ENCODE measurements at regions not wholly inside any gene's neighbourhood (a gene's known extent, or its start where the extent isn't known, plus 50 kb on each side); places are given as distances from the start of the nearest gene placed in this dataset.

DNA sequence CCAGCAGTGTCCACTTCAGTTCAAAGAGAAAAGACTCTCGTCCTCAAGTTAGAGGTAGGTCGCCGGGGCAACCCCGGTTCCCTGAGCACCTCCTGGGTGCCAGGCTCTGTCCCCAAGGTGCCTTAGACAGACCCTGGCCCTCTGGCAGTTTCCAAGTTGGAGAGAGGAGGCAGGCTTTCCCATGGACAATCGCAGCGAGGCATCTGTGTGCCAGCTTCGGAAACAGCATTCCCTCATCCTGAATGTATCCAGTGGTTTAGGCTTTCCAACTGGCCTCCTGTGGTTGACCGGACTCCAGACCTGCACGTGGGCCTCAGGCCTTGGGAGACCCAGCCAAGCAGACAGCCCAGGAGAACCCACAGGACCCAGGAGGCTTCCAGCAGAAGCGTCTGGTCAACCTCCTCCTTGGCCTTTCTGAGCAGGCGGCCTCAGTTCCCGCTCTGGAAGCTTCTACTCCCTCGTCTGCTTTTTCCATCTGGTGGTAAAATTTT lies 70.3 kb downstream of the KCNF1 start:
- no peaks in the 10 kb centered on the region for H3K9me3 ChIP-seq
- TF ChIP-seq, protein P1, sequence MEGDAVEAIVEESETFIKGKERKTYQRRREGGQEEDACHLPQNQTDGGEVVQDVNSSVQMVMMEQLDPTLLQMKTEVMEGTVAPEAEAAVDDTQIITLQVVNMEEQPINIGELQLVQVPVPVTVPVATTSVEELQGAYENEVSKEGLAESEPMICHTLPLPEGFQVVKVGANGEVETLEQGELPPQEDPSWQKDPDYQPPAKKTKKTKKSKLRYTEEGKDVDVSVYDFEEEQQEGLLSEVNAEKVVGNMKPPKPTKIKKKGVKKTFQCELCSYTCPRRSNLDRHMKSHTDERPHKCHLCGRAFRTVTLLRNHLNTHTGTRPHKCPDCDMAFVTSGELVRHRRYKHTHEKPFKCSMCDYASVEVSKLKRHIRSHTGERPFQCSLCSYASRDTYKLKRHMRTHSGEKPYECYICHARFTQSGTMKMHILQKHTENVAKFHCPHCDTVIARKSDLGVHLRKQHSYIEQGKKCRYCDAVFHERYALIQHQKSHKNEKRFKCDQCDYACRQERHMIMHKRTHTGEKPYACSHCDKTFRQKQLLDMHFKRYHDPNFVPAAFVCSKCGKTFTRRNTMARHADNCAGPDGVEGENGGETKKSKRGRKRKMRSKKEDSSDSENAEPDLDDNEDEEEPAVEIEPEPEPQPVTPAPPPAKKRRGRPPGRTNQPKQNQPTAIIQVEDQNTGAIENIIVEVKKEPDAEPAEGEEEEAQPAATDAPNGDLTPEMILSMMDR (IDR thresholded peaks at IDR 0.05), result no peak
- H3K27ac ChIP-seq, result no peak overlapping the region
- no peaks in the 10 kb centered on the region for H3K4me1 ChIP-seq
- no peak overlapping the region for H3K4me3 ChIP-seq
- DNase-seq (no peak), ATAC-seq (no peak)
- H3K36me3 ChIP-seq (ENCODE audit: insufficient read depth in 1 of 2, low read depth in 1 of 2), result no peaks in the 10 kb centered on the region
- intact Hi-C loops (cut with DNase I), result no loop called here
- 86 to 88% (median 87%) methylated on average over 13 of the region's 13 CpGs for WGBS, 3 donors
- peaks cover 0 to 22% (median 7%) of the 10 kb centered on the region in 3 donors for H3K27me3 ChIP-seq (ENCODE audit: insufficient read depth in 3 of 3, low read length in 2 of 3)

DNA sequence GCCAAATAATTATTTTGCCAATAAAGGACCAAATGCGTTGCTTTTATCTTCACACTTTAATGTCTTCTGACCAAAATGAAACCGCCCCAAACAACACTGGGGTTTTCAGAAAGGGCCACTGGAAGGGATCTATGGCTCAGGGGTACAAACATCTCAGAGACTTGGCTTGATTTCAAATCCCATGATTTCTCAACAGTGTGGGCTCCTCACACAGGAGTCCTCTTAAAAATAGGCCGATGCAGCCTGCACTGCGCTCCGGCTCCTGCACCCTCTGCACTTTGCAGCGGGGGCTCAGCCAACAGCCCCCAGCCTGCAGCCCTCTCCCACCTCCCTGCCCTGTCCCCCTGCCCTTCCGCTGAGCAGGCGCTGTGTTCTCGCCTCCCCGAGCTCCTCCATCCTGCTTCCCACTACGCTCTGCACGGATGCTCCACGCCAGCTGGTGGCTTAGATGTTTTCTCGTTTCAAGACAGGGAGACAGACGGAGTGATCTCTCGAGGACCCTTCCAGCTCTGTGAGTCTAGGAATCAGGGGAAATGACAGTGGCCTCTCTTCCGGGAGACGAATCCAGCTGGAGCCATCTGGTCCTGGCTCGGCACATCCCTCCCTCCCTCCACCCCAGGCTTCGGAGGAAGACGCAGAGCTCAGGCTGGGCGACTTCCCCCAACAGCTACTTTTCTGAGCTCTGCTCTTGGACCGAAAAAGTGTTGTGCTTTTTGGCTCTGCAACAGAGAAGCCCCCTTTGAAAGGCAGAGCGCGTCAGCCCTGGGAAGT lies 71.4 kb downstream of the KCNF1 start:
- TF ChIP-seq, protein P1 (IDR thresholded peaks at IDR 0.05), result no peak
- DNase-seq, result no peak
- ATAC-seq, result no peak
- WGBS, 3 donors, result 20 to 44% (median 31%) methylated on average over 21 to 25 of the region's 25 CpGs
- Histone ChIP-seq H3K9me3 (no peaks in the 10 kb centered on the region), H3K4me3 (no peak overlapping the region), H3K4me1 (no peaks in the 10 kb centered on the region), H3K27me3 (ENCODE audit: insufficient read depth in 3 of 3, low read length in 2 of 3) (peaks cover 0 to 12% (median 7%) of the 10 kb centered on the region in 3 donors), H3K27ac (no peak overlapping the region), H3K36me3 (ENCODE audit: insufficient read depth in 1 of 2, low read depth in 1 of 2) (no peaks in the 10 kb centered on the region)
- intact Hi-C loops (cut with DNase I), result no loop called here

DNA sequence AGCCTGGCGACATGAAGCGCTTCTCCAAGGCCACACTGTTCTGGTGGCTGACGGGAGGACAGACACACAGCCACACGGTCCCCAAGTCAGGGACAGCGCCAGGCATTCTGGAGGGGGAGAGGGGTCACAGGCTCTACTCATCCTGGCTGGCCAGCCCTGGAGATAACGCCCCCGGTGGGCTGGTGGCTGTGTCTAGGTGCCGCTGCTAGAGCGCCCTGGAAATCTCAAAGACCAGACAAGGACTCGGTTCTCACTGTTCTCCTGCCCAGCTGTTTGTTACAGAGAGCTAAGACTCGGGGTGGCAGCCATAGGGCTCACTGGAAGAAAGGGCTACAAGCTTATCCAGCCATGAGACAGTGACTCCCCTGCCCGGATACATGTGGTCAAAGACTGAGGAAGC lies 72.0 kb downstream of the KCNF1 start:
- 58 to 72% (median 67%) methylated on average over 12 of the region's 12 CpGs for WGBS, 3 donors
- DNase-seq (no peak), ATAC-seq (no peak)
- intact Hi-C loops (cut with DNase I), result no loop called here
- no peaks in the 10 kb centered on the region for H3K4me1 ChIP-seq
- no peak overlapping the region for H3K4me3 ChIP-seq
- no peak overlapping the region for H3K27ac ChIP-seq
- H3K27me3 ChIP-seq (ENCODE audit: insufficient read depth in 3 of 3, low read length in 2 of 3), result peaks cover 0 to 8% (median 7%) of the 10 kb centered on the region in 3 donors
- no peaks in the 10 kb centered on the region for H3K36me3 ChIP-seq (ENCODE audit: insufficient read depth in 1 of 2, low read depth in 1 of 2)
- TF ChIP-seq, protein P1 (IDR thresholded peaks at IDR 0.05), result no peak
- H3K9me3 ChIP-seq, result no peaks in the 10 kb centered on the region

DNA sequence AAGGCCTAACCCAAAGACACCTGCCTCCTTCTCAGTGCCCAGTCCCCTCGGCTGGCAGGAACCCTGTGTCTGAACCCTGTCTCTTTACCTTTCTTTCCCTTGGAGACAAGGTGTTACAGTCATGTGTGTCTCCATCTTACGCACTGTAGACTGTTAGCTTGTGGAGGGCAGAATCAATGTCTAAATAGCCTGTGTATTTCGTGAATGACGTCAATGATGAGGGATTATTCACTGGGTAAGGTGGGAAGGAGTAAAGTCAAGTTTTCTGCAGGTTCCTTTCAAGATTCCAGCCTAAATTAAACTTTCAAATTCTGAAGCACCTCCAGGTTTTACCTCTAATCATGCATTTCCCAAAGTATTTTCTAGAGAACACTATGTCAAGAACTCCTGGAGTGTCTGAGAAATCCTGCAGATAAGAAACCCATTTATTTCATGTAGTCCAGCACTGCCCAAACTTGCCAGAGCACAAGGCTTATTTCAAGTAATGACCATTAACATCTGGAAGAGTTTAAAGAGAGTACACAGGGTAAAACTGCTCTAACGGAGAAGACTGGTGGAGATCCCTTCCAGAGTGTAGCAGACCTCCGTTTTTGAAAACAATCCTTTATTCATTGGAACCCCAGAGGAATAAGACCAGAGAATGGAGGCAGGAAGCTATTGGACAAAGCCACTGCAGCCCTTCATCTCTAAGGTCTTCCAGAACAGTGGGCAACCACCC lies 72.8 kb downstream of the KCNF1 start:
- ATAC-seq, result no peak
- intact Hi-C loops (cut with DNase I), result no loop called here
- 70 to 72% (median 72%) methylated on average over 6 of the region's 6 CpGs for WGBS, 3 donors
- H3K36me3 ChIP-seq (ENCODE audit: insufficient read depth in 1 of 2, low read depth in 1 of 2), result no peaks in the 10 kb centered on the region
- no peak overlapping the region for H3K27ac ChIP-seq
- no peak overlapping the region for H3K4me3 ChIP-seq
- H3K4me1 ChIP-seq, result no peaks in the 10 kb centered on the region
- H3K9me3 ChIP-seq, result no peaks in the 10 kb centered on the region
- H3K27me3 ChIP-seq (ENCODE audit: insufficient read depth in 3 of 3, low read length in 2 of 3), result peaks cover 0 to 8% (median 7%) of the 10 kb centered on the region in 3 donors
- DNase-seq, result no peak
- TF ChIP-seq, protein P1 (IDR thresholded peaks at IDR 0.05), result no peak

All from psoas muscle (tissue), 7 donors.